HUES64 (cell line): ENCODE measurements at regions not wholly inside any gene's neighbourhood (a gene's known extent, or its start where the extent isn't known, plus 50 kb on each side); places are given as distances from the start of the nearest gene placed in this dataset.
A peak's percentile ranks its signal among the peaks of the same experiment; 100 is the strongest.

Experiments
- H3K27ac ChIP-seq: 2 replicates; pipeline ENCODE4 v1.7.0; 2013; ENCODE audit warnings: low read depth, low read length, inconsistent platforms
- H3K27me3 ChIP-seq: 2 replicates; pipeline ENCODE4 v1.6.1; 2013; ENCODE audit warnings: mild to moderate bottlenecking, low read length; ENCODE audit not compliant: insufficient read depth
- H3K36me3 ChIP-seq: 2 replicates; pipeline ENCODE4 v1.6.1; 2013; ENCODE audit warnings: mild to moderate bottlenecking, low read length; ENCODE audit not compliant: insufficient read depth
- H3K4me1 ChIP-seq: 2 replicates; pipeline ENCODE4 v1.6.1; 2013; ENCODE audit warnings: mild to moderate bottlenecking, low read length, moderate library complexity; ENCODE audit not compliant: insufficient read depth
- H3K4me3 ChIP-seq: 2 replicates; pipeline ENCODE4 v1.5.1; 2013; ENCODE audit warnings: mild to moderate bottlenecking, low read length, moderate library complexity
- H3K9ac ChIP-seq: 2 replicates; pipeline ENCODE4 v1.6.1; 2013; ENCODE audit warnings: mild to moderate bottlenecking, low read depth, low read length
- H3K9me3 ChIP-seq: 2 replicates; pipeline ENCODE4 v1.6.1; 2013; ENCODE audit warnings: low read depth, low read length; ENCODE audit not compliant: insufficient read depth
- WGBS: fragments of 150-250, 120-280 bp; methylation state at CpG from one replicate; pipeline ENCODE4 v1.1.7; 2013; ENCODE audit warnings: missing lambda C conversion rate; 5-methylcytosine and 5-hydroxymethylcytosine counted together

- no peaks in the 10 kb centered on the region for H3K9me3 ChIP-seq
- H3K27me3 ChIP-seq = no peaks in the 10 kb centered on the region
- no peak overlapping the region for H3K4me3 ChIP-seq
- peaks cover 19% of the 10 kb centered on the region for H3K4me1 ChIP-seq
- H3K9ac ChIP-seq = no peak overlapping the region
- 62% methylated on average over 2 of the region's 2 CpGs for WGBS
- no peaks in the 10 kb centered on the region for H3K36me3 ChIP-seq
- H3K27ac ChIP-seq = no peak overlapping the region
These were observed 95.8 kb upstream of the UBE2E1 start for GRCh38 chr3:23709987-23710386.

GRCh38 chr3:23710555-23710954, 95.2 kb upstream of the UBE2E1 start:
- H3K27me3 ChIP-seq = no peaks in the 10 kb centered on the region
- H3K36me3 ChIP-seq = no peaks in the 10 kb centered on the region
- H3K9ac ChIP-seq = no peak overlapping the region
- no peak overlapping the region for H3K4me3 ChIP-seq
- no peak overlapping the region for H3K27ac ChIP-seq
- no peaks in the 10 kb centered on the region for H3K9me3 ChIP-seq
- H3K4me1 ChIP-seq = peaks cover 19% of the 10 kb centered on the region
- 71% methylated on average over 9 of the region's 9 CpGs for WGBS

- Histone ChIP-seq H3K36me3 (no peaks in the 10 kb centered on the region), H3K27ac (no peak overlapping the region), H3K9ac (no peak overlapping the region), H3K27me3 (no peaks in the 10 kb centered on the region), H3K4me1 (peaks cover 19% of the 10 kb centered on the region), H3K9me3 (peaks cover 5% of the 10 kb centered on the region; the same call in 1 of the 2 replicates), H3K4me3 (no peak overlapping the region)
- 94% methylated on average over 10 of the region's 10 CpGs for WGBS
These were observed 93.8 kb upstream of the UBE2E1 start for GRCh38 chr3:23711916-23712494.

GRCh38 chr3:23712656-23713559, 92.8 kb upstream of the UBE2E1 start:
- Histone ChIP-seq H3K36me3 (no peaks in the 10 kb centered on the region), H3K4me3 (no peak overlapping the region), H3K27ac (no peak overlapping the region), H3K4me1 (peaks cover 19% of the 10 kb centered on the region), H3K9me3 (peaks cover 5% of the 10 kb centered on the region; the same call in 1 of the 2 replicates), H3K27me3 (no peaks in the 10 kb centered on the region), H3K9ac (no peak overlapping the region)
- WGBS = 48% methylated on average over 9 of the region's 9 CpGs

GRCh38 chr3:23713641-23714040, 92.1 kb upstream of the UBE2E1 start:
- no peak overlapping the region for H3K9ac ChIP-seq
- WGBS = 92% methylated on average over 3 of the region's 4 CpGs
- no peaks in the 10 kb centered on the region for H3K27me3 ChIP-seq
- H3K4me1 ChIP-seq = peaks cover 19% of the 10 kb centered on the region
- H3K27ac ChIP-seq = no peak overlapping the region
- no peak overlapping the region for H3K4me3 ChIP-seq
- H3K36me3 ChIP-seq = no peaks in the 10 kb centered on the region
- peaks cover 5% of the 10 kb centered on the region; the same call in 1 of the 2 replicates for H3K9me3 ChIP-seq

GRCh38 chr3:23720059-23720458, 85.7 kb upstream of the UBE2E1 start:
- no peak overlapping the region for H3K4me3 ChIP-seq
- 96% methylated on average over 2 of the region's 2 CpGs for WGBS
- H3K4me1 ChIP-seq = no peaks in the 10 kb centered on the region
- H3K36me3 ChIP-seq = no peaks in the 10 kb centered on the region
- H3K27ac ChIP-seq = no peak overlapping the region
- peaks cover 5% of the 10 kb centered on the region; the same call in 1 of the 2 replicates for H3K9me3 ChIP-seq
- H3K9ac ChIP-seq = no peak overlapping the region
- H3K27me3 ChIP-seq = no peaks in the 10 kb centered on the region

GRCh38 chr3:23720885-23721284, 84.9 kb upstream of the UBE2E1 start:
- Histone ChIP-seq H3K27ac (no peak overlapping the region), H3K9ac (no peak overlapping the region), H3K4me1 (no peaks in the 10 kb centered on the region), H3K4me3 (no peak overlapping the region), H3K27me3 (no peaks in the 10 kb centered on the region), H3K36me3 (no peaks in the 10 kb centered on the region), H3K9me3 (peaks cover 3% of the 10 kb centered on the region; the same call in 1 of the 2 replicates)
- 36% methylated on average over 2 of the region's 2 CpGs for WGBS

- H3K27ac ChIP-seq = no peak overlapping the region
- no peaks in the 10 kb centered on the region for H3K4me1 ChIP-seq
- H3K4me3 ChIP-seq = no peak overlapping the region
- no peak overlapping the region for H3K9ac ChIP-seq
- no peaks in the 10 kb centered on the region for H3K27me3 ChIP-seq
- H3K9me3 ChIP-seq = no peaks in the 10 kb centered on the region
- H3K36me3 ChIP-seq = no peaks in the 10 kb centered on the region
- 96% methylated on average over 5 of the region's 5 CpGs for WGBS
These were observed 82.6 kb upstream of the UBE2E1 start for GRCh38 chr3:23723141-23723540.

GRCh38 chr3:23723930-23724329, 81.8 kb upstream of the UBE2E1 start:
- no peak overlapping the region for H3K27ac ChIP-seq
- no peak overlapping the region for H3K4me3 ChIP-seq
- H3K9ac ChIP-seq = no peak overlapping the region
- no peaks in the 10 kb centered on the region for H3K9me3 ChIP-seq
- no peaks in the 10 kb centered on the region for H3K4me1 ChIP-seq
- no peaks in the 10 kb centered on the region for H3K36me3 ChIP-seq
- no peaks in the 10 kb centered on the region for H3K27me3 ChIP-seq

GRCh38 chr3:23726811-23727548, 78.8 kb upstream of the UBE2E1 start:
- H3K27ac ChIP-seq = no peak overlapping the region
- WGBS = 90% methylated on average over 4 of the region's 5 CpGs

GRCh38 chr3:23728601-23729117, 77.1 kb upstream of the UBE2E1 start:
- H3K27me3 ChIP-seq = no peaks in the 10 kb centered on the region
- no peak overlapping the region for H3K9ac ChIP-seq
- H3K4me1 ChIP-seq = no peaks in the 10 kb centered on the region
- H3K36me3 ChIP-seq = no peaks in the 10 kb centered on the region
- 0 out of 2 replicates have a peak overlapping the region, but pooled peaks have one; percentile 12 for H3K27ac ChIP-seq
- WGBS = 37% methylated on average over 4 of the region's 4 CpGs
- no peak overlapping the region for H3K4me3 ChIP-seq
- H3K9me3 ChIP-seq = no peaks in the 10 kb centered on the region

More at GRCh38 chr3:23726811-23727548, 78.8 kb upstream of the UBE2E1 start:
- Histone ChIP-seq H3K36me3 (no peaks in the 10 kb centered on the region), H3K9ac (no peak overlapping the region), H3K4me3 (no peak overlapping the region), H3K9me3 (no peaks in the 10 kb centered on the region), H3K4me1 (no peaks in the 10 kb centered on the region), H3K27me3 (no peaks in the 10 kb centered on the region)
